Activated CD4-positive, CD25-positive, alpha-beta regulatory T cell treated with anti-CD3 and anti-CD28 coated beads, Interleukin-2, amount 50 U/mL, for 24 hours (primary cell): ENCODE measurements at regions not wholly inside any gene's neighbourhood (a gene's known extent, or its start where the extent isn't known, plus 50 kb on each side); places are given as distances from the start of the nearest gene placed in this dataset.

Source experiments
- ATAC-seq, 2 donors: fragments of 150-1000 bp; cut with Tn5 transposase; one replicate each; pipeline ENCODE4 v1.10.0; 2021; ENCODE audit warnings: mild to moderate bottlenecking in 1 of 2, moderate library complexity in 1 of 2

GRCh38 chr15:97729270-97729669 lies 231.2 kb upstream of the ARRDC4 start:
- no peak for ATAC-seq

- ATAC-seq, result no peak
Measured at GRCh38 chr15:97730315-97730714, 230.2 kb upstream of the ARRDC4 start.

- no peak for ATAC-seq
Measured at GRCh38 chr15:97731859-97732258, 228.6 kb upstream of the ARRDC4 start.

GRCh38 chr15:97733373-97733772 lies 227.1 kb upstream of the ARRDC4 start:
- no peak for ATAC-seq

GRCh38 chr15:97736748-97737147 lies 223.8 kb upstream of the ARRDC4 start:
- no peak for ATAC-seq

GRCh38 chr15:97745481-97746071 lies 214.9 kb upstream of the ARRDC4 start:
- no peak for ATAC-seq

- ATAC-seq, result no peak
Measured at GRCh38 chr15:97747342-97747741, 213.2 kb upstream of the ARRDC4 start.

- ATAC-seq, result no peak
Measured at GRCh38 chr15:97748576-97748975, 211.9 kb upstream of the ARRDC4 start.

GRCh38 chr15:97750060-97750459 lies 210.4 kb upstream of the ARRDC4 start:
- ATAC-seq, result no peak

GRCh38 chr15:97755726-97756125 lies 204.8 kb upstream of the ARRDC4 start:
- ATAC-seq, result no peak

- ATAC-seq, result no peak
Measured at GRCh38 chr15:97759363-97759762, 201.1 kb upstream of the ARRDC4 start.

GRCh38 chr15:97761110-97761509 lies 199.4 kb upstream of the ARRDC4 start:
- no peak for ATAC-seq

- no peak for ATAC-seq
Measured at GRCh38 chr15:97783240-97783639, 177.3 kb upstream of the ARRDC4 start.

GRCh38 chr15:97786741-97787140 lies 173.8 kb upstream of the ARRDC4 start:
- ATAC-seq, result no peak

GRCh38 chr15:97790180-97790579 lies 170.3 kb upstream of the ARRDC4 start:
- ATAC-seq, result no peak

- ATAC-seq, result no peak
Measured at GRCh38 chr15:97791824-97792792, 168.4 kb upstream of the ARRDC4 start.

GRCh38 chr15:97804950-97805349 lies 155.6 kb upstream of the ARRDC4 start:
- ATAC-seq, result no peak

- ATAC-seq, result no peak
Measured at GRCh38 chr15:97806766-97807165, 153.7 kb upstream of the ARRDC4 start.

GRCh38 chr15:97815835-97816234 lies 144.7 kb upstream of the ARRDC4 start:
- no peak for ATAC-seq

- ATAC-seq, result no peak
Measured at GRCh38 chr15:97817276-97817890, 143.1 kb upstream of the ARRDC4 start.

GRCh38 chr15:97836003-97836402 lies 124.5 kb upstream of the ARRDC4 start:
- ATAC-seq, result no peak

- no peak for ATAC-seq
Measured at GRCh38 chr15:97837896-97838295, 122.6 kb upstream of the ARRDC4 start.

GRCh38 chr15:97838606-97839210 lies 121.8 kb upstream of the ARRDC4 start:
- ATAC-seq, result no peak
